Motor neuron (in vitro differentiated cells): ENCODE measurements at regions not wholly inside any gene's neighbourhood (a gene's known extent, or its start where the extent isn't known, plus 50 kb on each side); places are given as distances from the start of the nearest gene placed in this dataset.

Source experiments
- ATAC-seq, 8 experiments: fragments of 200-7000 bp; cut with Tn5 transposase; replicated peaks in 6 of 8; 2 replicates each; pipeline ENCODE4 v1.8.0; 2021; ENCODE audit warnings: mild to moderate bottlenecking in 8 of 8, moderate library complexity in 8 of 8
- H3K27ac ChIP-seq, 2 donors: fragments of 250-450 bp; sonication (Bioruptor Pico); 2 replicates each; pipeline ENCODE4 v1.9.0; 2021; ENCODE audit warnings: antibody characterized with exemption in 2 of 2, mild to moderate bottlenecking in 2 of 2, moderate library complexity in 1 of 2
- H3K4me1 ChIP-seq, 2 donors: fragments of 250-450 bp; sonication (Bioruptor Pico); replicated peaks in 1 of 2; 2 replicates each; pipeline ENCODE4 v1.6.1; 2021; ENCODE audit warnings: antibody characterized with exemption in 2 of 2, mild to moderate bottlenecking in 2 of 2, moderate library complexity in 1 of 2
- H3K4me3 ChIP-seq, 5 donors: fragments of 250-450 bp; sonication (Bioruptor Pico); 2 replicates each; pipeline ENCODE4 v1.9.0; 2021; ENCODE audit warnings: antibody characterized with exemption in 5 of 5, mild to moderate bottlenecking in 5 of 5, moderate library complexity in 4 of 5
- WGBS, 10 experiments: fragments of 450-650 bp; shearing (Covaris generic); methylation state at CpG; one replicate each; pipeline ENCODE4 v1.0.0; 2022; 5-methylcytosine and 5-hydroxymethylcytosine counted together
- in situ Hi-C, 9 experiments: fragments of 400-800 bp; cut with MboI; loops; one replicate each; pipeline ENCODE4 v1.15.0; 2021; ENCODE audit warnings: low sequenced_read_pairs in 9 of 9, low pct_unique_long_range_greater_than_20kb in 2 of 9; ENCODE audit not compliant: unreplicated experiment in 9 of 9

DNA sequence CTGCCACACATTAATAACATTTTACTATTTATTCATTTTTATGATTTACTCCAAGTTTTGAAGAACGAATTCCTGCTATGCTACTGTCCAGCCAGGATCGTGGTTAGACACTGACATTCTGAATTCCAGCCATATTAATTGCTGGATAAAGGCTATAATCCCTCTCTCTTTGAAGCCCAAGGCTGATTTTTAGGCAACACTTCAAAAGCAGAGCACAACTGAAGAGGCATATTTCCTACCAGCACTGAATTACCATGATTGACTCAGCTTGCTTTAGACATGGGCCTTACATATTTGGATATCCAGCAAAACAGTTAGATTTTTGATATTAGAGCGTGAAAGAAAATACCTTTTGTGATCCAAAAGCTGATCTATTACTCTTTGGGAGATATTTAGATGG, 205.0 kb downstream of the ZIC1 start:
- no peak for ATAC-seq
- no peak overlapping the region for H3K4me3 ChIP-seq
- H3K27ac ChIP-seq: no peak overlapping the region
- WGBS, 10 experiments: 0 to 100% (median 83%) methylated on average over 1 to 3 of the region's 3 CpGs; no CpG with 5 or more reads in 1 of the 10 experiments
- in situ Hi-C loops: loop anchor here in 2 of 9 experiments (25.0 kb wide), 2 partner anchors 202 to 802 kb away; partner anchors contain the start of genes ZIC1 (in 1 of the 2) and ZIC4 (in 1 of the 2)
- peaks cover 8 to 13% of the 10 kb centered on the region in 2 donors for H3K4me1 ChIP-seq

DNA sequence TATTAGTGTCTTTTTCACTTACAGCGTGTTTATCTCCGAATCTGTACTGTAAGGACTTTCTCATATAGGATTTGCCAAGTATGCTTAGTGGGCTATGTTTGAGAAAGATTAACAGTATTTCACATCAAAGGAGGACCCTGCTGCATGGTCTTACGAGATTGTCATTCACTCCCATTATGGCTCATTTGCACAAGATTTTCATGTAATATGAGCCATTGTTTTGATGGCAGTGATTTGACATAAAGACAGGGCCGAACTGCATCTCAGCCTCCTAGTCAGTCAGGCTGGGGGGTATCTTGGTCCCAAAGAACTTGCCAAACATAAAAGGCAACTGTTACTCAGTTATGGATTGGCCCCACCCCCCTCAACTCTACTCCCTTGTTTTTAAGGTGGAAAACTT, 205.9 kb downstream of the ZIC1 start:
- 75 to 100% (median 89%) methylated on average over 1 to 4 of the region's 4 CpGs; no CpG with 5 or more reads in 1 of the 10 experiments for WGBS, 10 experiments
- Histone ChIP-seq H3K4me3 (no peak overlapping the region), H3K27ac (no peak overlapping the region), H3K4me1 (peaks cover 8 to 19% of the 10 kb centered on the region in 2 donors)
- in situ Hi-C loops: loop anchor here in 2 of 9 experiments (25.0 kb wide), 2 partner anchors 203 to 803 kb away; partner anchors contain the start of genes ZIC1 (in 1 of the 2) and ZIC4 (in 1 of the 2)
- no peak for ATAC-seq

DNA sequence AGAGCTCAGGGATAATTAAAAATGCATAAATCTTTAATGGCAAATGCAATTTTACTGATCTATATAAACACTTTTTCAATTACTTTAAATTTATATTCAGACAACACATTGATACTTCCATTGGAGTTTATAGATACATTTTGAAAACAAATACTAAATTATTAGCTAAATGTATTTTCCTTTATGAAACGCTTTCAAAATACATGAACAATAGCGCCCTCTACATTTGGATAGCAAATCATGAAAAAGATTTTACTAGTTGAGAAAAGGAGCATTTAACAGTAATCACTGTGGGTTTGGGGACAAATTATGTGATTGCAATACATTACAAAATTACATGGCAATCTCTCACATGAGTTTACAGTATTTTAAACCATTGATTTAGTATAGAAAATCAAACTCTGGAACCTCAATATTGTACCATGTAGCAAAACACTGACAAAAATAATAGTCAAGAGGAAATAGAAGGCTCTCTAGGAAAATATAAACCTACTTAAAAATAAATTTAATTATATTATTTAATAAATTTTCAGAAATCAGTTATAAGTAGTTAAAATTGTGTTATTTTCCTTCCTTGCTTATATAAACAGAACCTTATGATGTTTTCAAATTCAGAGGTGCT, 207.9 kb downstream of the ZIC1 start:
- Histone ChIP-seq H3K4me1 (peaks cover 8 to 19% of the 10 kb centered on the region in 2 donors), H3K4me3 (no peak overlapping the region), H3K27ac (no peak overlapping the region)
- in situ Hi-C loops: loop anchor here in 2 of 9 experiments (25.0 kb wide), 2 partner anchors 205 to 805 kb away; partner anchors contain the start of genes ZIC1 (in 1 of the 2) and ZIC4 (in 1 of the 2)
- 0 to 29% (median 12%) methylated on average over 2 of the region's 2 CpGs; no CpG with 5 or more reads in 2 of the 10 experiments for WGBS, 10 experiments
- ATAC-seq: no peak

DNA sequence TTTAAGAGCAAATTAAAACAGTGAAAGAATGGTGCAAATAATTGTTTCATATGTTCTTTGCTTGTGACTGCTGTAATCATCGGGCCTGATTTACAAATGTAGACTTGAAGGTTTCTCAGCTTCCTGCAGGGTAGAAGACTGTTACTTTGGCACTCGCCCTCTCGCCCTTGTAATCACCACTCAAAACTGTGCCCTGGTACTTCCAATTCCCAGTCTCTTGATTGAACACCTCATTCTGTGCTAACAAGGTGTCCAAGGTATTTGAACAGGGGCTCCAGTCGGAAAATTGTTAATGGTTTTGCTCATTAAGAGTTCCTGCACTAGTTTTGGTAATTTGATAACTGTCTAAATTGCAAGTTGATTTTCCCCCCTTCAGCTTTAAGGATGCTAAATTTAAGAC, 209.5 kb downstream of the ZIC1 start:
- WGBS, 10 experiments: 40 to 80% (median 51%) methylated on average over 1 to 4 of the region's 4 CpGs; no CpG with 5 or more reads in 1 of the 10 experiments
- peaks cover 7 to 16% of the 10 kb centered on the region in 2 donors for H3K4me1 ChIP-seq
- in situ Hi-C loops: loop anchor here in 2 of 9 experiments (25.0 kb wide), 2 partner anchors 206 to 806 kb away; partner anchors contain the start of genes ZIC1 (in 1 of the 2) and ZIC4 (in 1 of the 2)
- H3K4me3 ChIP-seq: no peak overlapping the region
- ATAC-seq: no peak
- H3K27ac ChIP-seq: no peak overlapping the region

DNA sequence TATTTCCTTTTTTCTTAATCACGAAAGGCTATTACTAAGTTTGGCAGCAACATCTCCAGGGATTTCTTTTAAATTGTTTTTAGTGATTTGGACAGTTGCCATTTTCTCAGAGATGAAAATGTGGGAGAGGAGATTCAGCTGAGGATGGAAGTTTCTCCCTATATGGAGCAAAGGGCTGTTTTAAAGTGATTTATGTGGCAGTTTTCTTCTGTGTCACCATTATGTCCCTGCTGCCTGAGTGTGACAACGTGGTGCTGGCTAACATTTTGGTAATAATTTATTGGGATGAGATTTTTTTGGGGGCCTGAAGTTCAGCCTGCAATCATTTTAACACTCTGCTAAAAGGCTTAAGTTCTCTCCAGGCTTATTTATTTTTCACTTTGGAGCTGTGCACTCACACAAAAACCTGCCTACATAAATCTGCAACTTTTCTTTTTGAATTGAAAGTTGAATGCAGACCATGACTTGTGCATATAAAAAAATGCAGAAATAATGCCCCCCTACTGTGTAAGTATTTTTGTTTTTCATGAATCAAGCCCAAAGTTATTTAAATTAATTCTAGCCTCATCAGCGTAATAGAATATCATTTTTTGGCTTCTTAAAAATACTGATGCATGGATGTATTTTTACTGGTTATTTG, 210.9 kb downstream of the ZIC1 start:
- in situ Hi-C loops: loop anchor here in 2 of 9 experiments (25.0 kb wide), 2 partner anchors 208 to 808 kb away; partner anchors contain the start of genes ZIC1 (in 1 of the 2) and ZIC4 (in 1 of the 2)
- WGBS, 10 experiments: 7 to 47% (median 38%) methylated on average over 1 to 3 of the region's 3 CpGs
- ATAC-seq: peak in 4 of 8 experiments; percentile 22 to 48 (median 43)
- H3K27ac ChIP-seq: no peak overlapping the region
- peaks cover 4 to 10% of the 10 kb centered on the region in 2 donors for H3K4me1 ChIP-seq
- no peak overlapping the region for H3K4me3 ChIP-seq

DNA sequence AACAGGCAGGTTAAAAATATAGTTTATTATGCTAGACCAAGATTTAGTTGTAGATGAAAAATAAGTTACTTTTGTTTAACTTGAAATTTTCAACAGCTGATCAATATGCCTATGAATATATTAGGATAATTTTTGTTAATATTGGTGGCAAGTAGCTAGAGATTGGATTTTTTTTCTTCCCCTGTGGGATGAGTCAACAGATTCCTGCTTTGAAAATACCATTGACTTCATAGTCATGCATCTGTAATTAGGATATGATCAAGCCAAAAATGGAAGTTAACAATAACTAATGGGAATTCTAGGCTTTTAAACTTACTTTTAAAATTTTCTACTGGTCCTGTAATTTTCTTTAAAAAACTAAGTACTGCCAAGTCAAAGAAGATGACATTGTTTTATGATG, 211.7 kb downstream of the ZIC1 start:
- Histone ChIP-seq H3K4me3 (no peak overlapping the region), H3K4me1 (peaks cover 4 to 10% of the 10 kb centered on the region in 2 donors), H3K27ac (no peak overlapping the region)
- in situ Hi-C loops: loop anchor here in 2 of 9 experiments (25.0 kb wide), 2 partner anchors 209 to 809 kb away; partner anchors contain the start of genes ZIC1 (in 1 of the 2) and ZIC4 (in 1 of the 2)
- peak in 2 of 8 experiments; percentile 32 to 46 for ATAC-seq

DNA sequence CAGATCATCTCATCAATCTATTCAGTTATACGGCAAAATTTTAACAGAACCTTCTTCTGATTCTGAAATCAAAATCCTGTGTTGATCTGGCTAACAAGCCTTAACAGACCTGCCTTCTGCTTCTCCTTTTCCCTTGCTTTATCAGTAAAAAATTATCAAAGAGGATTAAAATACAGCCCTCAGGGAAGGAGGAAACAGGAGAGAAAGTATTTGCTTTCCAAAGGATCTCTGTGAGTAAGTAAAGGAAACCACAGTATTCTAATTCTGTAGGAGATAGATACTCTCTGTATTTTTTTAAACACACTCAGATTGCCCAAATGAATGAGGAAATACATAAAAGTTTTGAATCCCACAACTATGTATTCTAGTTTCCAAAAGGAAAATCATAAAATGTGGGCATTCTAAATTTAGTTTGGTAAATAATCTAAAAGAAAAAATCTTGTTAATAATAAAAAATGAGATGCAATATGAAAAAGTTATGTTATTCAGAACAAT, 221.8 kb downstream of the ZIC1 start:
- in situ Hi-C loops: no loop called here

DNA sequence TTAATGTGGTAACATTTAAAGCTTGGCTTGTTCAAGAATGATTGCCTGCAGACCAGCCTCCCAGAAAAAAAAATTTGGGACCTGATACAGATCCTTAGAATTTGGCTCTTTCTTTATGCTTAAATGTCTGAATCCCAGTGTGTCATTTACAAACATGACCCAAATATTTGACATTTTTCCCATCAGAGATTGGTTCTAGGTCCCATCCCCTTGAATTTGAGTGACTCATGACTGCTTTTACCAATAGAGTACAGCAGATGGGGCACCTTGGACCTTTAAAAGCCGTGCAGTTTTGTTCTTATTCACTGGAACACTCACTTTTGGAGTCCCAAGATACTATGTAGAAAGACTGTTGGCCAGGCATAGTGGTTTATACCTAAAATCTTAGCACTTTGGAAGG, 231.6 kb downstream of the ZIC1 start:
- WGBS, 10 experiments: 0 to 100% (median 77%) methylated on average over 1 of the region's 1 CpG; no CpG with 5 or more reads in 2 of the 10 experiments
- Histone ChIP-seq H3K4me3 (no peak overlapping the region), H3K27ac (no peak overlapping the region), H3K4me1 (no peaks in the 10 kb centered on the region)
- in situ Hi-C loops: no loop called here
- no peak for ATAC-seq

More for the DNA sequence above, 221.8 kb downstream of the ZIC1 start:
- 92 to 100% (median 100%) methylated on average over 1 of the region's 1 CpG; no CpG with 5 or more reads in 2 of the 10 experiments for WGBS, 10 experiments
- Histone ChIP-seq H3K4me1 (no peaks in the 10 kb centered on the region), H3K27ac (no peak overlapping the region), H3K4me3 (no peak overlapping the region)
- no peak for ATAC-seq

- H3K4me3 ChIP-seq: no peak overlapping the region
- no peak overlapping the region for H3K27ac ChIP-seq
- H3K4me1 ChIP-seq: no peaks in the 10 kb centered on the region
- WGBS, 10 experiments: 0 to 100% (median 75%) methylated on average over 1 of the region's 1 CpG; no CpG with 5 or more reads in 4 of the 10 experiments
- in situ Hi-C loops: no loop called here
- no peak for ATAC-seq
These were observed 236.6 kb downstream of the ZIC1 start for GRCh38 chr3:147645761-147646160.

- WGBS, 10 experiments: 90 to 93% methylated on average over 2 to 3 of the region's 3 CpGs; no CpG with 5 or more reads in 8 of the 10 experiments
- Histone ChIP-seq H3K4me3 (no peak overlapping the region), H3K27ac (no peak overlapping the region), H3K4me1 (no peaks in the 10 kb centered on the region)
- ATAC-seq: no peak
- in situ Hi-C loops: no loop called here
These were observed 240.3 kb downstream of the ZIC1 start for GRCh38 chr3:147649475-147649874.

DNA sequence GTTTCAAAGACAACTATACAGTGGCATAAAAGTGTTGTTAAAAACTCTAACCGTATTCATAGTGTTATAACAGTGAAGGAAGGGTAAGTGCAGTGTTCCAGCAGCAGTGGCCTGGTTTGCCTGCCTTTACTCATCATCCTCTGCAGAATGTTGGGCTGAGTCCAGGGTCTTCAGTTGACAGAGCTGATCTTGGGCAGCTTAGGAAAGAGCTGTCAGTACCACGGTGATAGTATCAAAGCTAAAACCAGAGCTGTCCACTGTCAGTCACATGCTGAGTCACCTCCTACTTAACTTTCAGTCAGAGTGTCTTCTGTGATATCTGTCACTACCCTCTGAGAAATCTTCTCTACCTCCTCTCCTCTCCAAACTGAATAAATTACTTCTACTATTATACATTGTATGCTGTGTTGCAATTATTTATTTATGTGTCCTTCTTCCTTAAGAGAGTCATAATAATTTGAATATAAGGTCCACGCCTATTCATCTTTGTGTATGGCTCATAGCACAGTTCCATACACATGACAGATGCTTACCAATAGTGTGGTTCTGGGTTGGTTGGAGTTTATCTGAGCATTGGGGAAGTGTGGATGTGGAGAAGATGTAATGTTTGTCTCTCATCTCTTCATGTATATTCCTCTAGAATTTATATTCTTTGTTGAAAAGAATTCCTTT, 242.1 kb downstream of the ZIC1 start:
- 55 to 100% (median 81%) methylated on average over 1 to 3 of the region's 3 CpGs; no CpG with 5 or more reads in 1 of the 10 experiments for WGBS, 10 experiments
- H3K27ac ChIP-seq: no peak overlapping the region
- H3K4me1 ChIP-seq: no peaks in the 10 kb centered on the region
- in situ Hi-C loops: no loop called here
- no peak overlapping the region for H3K4me3 ChIP-seq
- peak in 4 of 8 experiments; percentile 27 to 95 (median 83) for ATAC-seq

DNA sequence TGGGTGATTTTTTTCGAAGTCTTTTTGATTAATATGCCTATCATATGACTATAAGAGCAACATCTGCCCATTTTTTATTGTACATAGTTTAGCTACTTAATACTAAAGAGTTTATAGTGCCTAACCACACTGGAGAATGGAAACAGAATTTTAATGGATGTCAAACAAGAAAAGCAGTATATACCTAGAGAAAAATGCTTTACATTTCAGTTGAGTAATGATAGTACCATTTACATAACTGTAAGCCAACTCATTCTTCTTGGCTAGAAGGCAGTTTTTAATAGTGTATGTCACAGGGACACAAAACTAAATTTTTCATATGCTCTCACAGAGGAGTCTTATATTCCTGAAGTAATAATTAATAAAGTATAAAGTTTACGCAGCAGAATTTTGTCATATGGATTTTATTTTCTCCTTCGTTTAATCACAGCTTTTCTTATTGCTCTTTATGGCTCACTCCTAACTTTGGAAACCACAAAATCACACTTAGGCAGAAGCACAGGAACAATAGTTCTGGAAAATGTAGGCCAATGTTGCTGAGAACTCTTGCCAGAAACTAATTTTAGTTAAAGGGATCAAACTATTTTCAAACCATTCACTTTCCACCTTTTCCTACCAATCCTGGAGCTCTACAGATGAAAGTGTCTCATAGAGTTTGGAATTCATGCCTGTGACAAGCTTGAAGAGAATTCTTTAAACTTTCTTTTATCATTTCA, 243.6 kb downstream of the ZIC1 start:
- no peaks in the 10 kb centered on the region for H3K4me1 ChIP-seq
- no peak overlapping the region for H3K27ac ChIP-seq
- WGBS, 10 experiments: 0 to 91% (median 67%) methylated on average over 1 to 3 of the region's 3 CpGs
- ATAC-seq: no peak
- in situ Hi-C loops: no loop called here
- no peak overlapping the region for H3K4me3 ChIP-seq
